GM21390 (cell line): ENCODE measurements at regions not wholly inside any gene's neighbourhood (a gene's known extent, or its start where the extent isn't known, plus 50 kb on each side); places are given as distances from the start of the nearest gene placed in this dataset.
"Not testable (repeated sequence)": the region's sequence is repeated elsewhere in the genome, so short reads cannot be mapped to it uniquely, and the experiment has no call there.

Experiments used
- ATAC-seq: cut with Tn5 transposase; IDR thresholded peaks from one replicate; pipeline ENCODE4 v1.9.1; 2021; ENCODE audit not compliant: unreplicated experiment

GRCh38 chr9:82880336-82881050 lies 182.4 kb downstream of the RASEF start:
- ATAC-seq, result no peak

- no peak for ATAC-seq
These were observed 180.8 kb downstream of the RASEF start for GRCh38 chr9:82882138-82882537.

DNA sequence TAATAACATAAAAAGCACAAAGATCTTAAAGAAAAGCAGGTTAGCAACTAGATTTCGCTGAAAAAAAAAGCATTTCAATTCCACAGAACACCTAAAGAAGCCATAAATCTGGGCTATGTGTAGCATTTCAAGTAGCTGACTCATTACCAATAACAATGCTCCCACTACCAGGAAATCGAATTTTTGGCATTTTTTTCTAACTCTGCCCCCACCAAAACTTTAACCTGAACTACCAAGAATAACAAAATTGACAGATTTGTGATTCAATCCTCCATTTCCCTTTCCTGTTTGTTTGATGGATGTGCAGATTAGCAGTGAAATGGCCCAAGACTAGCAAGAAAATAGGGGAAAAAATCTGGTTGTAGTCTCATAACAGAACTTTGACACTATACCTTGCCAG lies 180.2 kb downstream of the RASEF start:
- no peak for ATAC-seq

- no peak for ATAC-seq
These were observed 179.5 kb downstream of the RASEF start for GRCh38 chr9:82883436-82883835.

- ATAC-seq, result not testable (repeated sequence)
These were observed 179.0 kb downstream of the RASEF start for GRCh38 chr9:82883974-82884373.

GRCh38 chr9:82890401-82890800 lies 172.5 kb downstream of the RASEF start:
- ATAC-seq, result no peak

DNA sequence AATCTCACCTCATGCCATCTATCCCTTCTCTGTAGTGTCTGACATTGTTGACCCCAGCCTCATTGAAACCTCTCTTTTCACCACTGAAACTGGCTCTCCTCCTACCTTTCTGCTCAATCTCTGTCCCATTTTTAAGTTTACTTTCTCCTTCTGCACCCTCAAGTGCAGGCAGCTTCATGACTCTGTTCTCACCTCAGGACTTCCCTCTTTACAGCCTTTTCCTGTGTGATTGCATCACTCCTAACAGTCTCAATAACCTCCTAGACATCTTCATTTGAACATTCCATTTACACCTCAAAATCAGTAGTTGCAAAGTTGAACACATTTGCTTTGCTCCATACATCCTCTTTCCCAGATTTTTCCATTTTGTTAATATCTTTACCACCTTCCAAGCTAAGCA lies 172.1 kb downstream of the RASEF start:
- no peak for ATAC-seq

- no peak for ATAC-seq
These were observed 171.6 kb downstream of the RASEF start for GRCh38 chr9:82891321-82891720.

DNA sequence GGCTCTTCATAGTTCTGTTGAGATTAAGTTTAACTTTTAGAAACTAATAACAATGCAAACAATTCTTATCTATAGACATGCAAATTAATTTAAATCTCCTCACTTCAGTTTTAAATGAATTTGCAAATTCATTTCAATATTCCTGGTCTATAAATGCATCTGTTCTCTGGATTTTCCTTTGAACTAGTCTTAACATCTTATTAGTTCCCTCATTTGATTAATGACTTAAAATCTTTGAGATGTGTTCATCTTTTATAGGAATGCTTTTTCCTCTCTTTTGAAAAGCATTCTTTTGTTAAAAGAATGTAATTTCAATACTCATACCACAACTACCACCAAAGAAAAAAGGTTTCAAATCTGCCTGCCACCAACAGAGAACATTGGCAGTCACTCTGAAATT lies 169.4 kb downstream of the RASEF start:
- ATAC-seq, result no peak

GRCh38 chr9:82894548-82894947 lies 168.4 kb downstream of the RASEF start:
- ATAC-seq, result no peak

GRCh38 chr9:82894961-82895821 lies 167.8 kb downstream of the RASEF start:
- no peak for ATAC-seq

DNA sequence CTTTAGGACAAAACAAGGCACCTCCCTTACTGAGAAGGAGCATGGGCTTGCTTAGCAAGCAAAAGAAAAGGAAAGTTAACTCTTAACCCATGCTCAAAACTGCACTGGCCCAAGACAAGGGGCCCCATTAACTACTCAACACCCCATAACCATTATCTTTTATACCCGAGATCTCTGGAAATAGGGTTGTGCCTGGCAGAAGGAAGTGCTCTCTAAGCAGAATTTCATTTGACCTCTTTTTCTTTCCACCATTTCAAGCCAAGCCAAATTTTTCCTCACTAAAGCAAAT lies 167.2 kb downstream of the RASEF start:
- no peak for ATAC-seq

- no peak for ATAC-seq
These were observed 159.4 kb downstream of the RASEF start for GRCh38 chr9:82903503-82903902.

DNA sequence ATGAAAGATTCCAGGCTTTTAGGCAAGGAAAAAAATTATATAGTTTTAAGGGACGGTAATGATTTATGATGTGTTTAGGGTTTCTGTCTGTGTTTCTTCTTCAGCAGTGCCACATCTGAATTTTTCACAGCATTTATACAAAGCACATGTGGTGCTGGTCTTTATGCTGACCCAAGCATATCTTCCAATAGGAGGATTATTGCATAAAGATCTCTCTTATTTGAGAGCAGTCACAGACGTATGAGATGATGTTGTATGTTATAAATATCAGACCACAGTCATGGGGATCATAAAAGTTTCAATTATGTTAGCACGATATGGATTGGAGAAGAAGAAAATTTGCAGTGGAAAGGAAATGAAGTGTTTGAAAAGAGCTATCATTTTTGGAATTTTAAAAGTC lies 150.9 kb downstream of the RASEF start:
- ATAC-seq, result no peak

GRCh38 chr9:82912645-82913044 lies 150.3 kb downstream of the RASEF start:
- ATAC-seq, result no peak

- ATAC-seq, result not testable (repeated sequence)
These were observed 146.7 kb downstream of the RASEF start for GRCh38 chr9:82916238-82916637.

DNA sequence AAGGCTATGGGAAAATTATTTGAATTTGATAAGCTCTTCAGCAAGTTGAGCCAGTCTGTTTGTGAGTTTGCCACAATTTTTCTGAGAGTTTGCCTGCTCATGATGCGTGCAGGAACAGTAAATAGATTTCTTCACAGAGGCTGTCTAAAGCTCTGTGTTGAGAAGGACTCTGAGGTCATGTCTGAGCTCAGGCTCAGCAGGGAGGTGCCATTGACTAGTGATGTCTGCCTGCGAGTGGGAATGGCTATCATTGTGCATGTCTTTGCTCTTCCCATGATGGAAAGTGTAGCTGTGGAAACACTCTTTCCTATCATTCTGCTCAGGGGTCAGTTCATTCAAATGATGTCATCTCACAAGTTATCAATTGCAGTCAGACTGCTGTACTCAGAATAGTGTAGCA lies 142.8 kb downstream of the RASEF start:
- ATAC-seq, result no peak

DNA sequence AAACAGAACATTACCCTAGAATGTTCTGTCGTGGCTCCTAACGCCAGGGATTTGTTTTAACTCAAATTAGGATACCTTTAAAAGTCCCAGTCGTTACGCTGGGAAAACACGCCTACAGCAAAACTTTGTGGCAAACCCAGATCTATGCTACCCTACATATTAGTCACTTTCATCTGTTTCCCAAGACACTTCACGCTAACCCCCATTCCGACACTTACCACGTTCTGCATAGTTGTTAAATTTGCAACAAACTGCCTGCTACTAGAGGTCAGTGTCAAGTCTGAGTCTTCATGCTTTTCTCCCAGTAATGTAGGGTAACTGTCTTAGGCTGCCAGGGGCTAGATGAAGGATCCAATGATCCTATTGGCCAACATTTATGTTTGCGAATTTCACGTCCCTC lies 140.3 kb downstream of the RASEF start:
- no peak for ATAC-seq

DNA sequence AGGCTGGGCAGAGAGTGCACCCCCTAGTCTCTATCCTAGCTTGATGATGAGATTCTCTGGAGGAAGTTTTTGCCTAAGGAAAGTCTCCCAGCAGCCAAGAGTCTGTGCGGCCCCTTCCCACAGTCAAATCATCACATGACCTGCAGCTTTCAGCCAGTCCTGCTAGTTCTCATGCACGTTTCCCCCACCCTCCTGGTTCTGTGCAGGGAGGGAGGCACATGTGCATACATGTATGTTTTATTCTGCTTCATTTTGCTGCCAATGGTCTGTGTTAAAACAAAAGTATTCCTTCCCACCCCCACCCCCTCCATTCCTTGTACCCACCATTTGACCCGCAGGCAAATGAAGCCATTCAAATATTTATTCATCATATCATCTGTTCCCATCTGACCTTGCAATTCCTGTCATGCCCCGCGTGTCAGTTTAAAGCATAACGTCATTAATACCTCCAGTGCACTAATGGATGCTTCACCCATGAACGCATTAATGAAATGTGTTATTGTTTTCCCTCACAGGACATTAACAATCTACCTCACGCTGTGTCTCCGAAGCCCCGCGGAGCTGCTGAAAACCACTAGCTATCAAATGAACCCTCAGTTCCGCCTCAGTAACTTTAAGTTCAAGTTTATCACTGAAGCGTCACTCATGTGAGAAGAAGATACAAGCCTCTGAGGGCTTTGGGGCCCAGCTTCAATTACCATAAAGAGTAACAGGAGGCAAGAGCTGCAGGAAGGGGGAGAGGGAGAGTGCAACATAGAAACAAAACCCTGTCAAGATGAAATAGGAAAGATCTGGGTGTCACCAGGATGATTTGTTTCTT lies 139.6 kb downstream of the RASEF start:
- no peak for ATAC-seq

GRCh38 chr9:82923912-82924605 lies 138.9 kb downstream of the RASEF start:
- ATAC-seq, result no peak
